ENCODE measurements at regions not wholly inside any gene's neighbourhood (a gene's known extent, or its start where the extent isn't known, plus 50 kb on each side); places are given as distances from the start of the nearest gene placed in this dataset.

DNA sequence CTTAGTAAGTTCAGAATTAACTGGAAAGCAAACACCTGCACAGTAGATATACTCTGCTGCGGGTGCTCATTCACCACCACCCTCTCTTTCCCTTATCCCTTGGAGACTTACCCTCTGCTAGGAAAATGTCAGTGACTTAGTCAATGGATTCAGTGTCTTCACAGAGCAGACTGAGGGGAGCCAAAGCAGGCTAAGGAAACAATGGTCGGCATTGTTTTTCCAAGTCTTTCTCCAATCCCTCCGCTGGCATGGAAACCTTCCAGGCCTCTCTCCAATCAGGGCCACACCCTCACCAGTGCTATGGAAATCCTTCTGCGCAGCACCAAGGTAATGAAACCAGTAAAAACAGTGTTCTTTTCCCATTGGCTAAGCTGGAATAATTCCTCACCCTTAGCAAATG is 531.2 kb downstream of the TFAP2B start:
- H3K9me3 ChIP-seq (ENCODE audit: low read depth, low read length): no peaks in the 10 kb centered on the region
- TF ChIP-seq, protein P1, sequence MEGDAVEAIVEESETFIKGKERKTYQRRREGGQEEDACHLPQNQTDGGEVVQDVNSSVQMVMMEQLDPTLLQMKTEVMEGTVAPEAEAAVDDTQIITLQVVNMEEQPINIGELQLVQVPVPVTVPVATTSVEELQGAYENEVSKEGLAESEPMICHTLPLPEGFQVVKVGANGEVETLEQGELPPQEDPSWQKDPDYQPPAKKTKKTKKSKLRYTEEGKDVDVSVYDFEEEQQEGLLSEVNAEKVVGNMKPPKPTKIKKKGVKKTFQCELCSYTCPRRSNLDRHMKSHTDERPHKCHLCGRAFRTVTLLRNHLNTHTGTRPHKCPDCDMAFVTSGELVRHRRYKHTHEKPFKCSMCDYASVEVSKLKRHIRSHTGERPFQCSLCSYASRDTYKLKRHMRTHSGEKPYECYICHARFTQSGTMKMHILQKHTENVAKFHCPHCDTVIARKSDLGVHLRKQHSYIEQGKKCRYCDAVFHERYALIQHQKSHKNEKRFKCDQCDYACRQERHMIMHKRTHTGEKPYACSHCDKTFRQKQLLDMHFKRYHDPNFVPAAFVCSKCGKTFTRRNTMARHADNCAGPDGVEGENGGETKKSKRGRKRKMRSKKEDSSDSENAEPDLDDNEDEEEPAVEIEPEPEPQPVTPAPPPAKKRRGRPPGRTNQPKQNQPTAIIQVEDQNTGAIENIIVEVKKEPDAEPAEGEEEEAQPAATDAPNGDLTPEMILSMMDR (IDR thresholded peaks at IDR 0.05; ENCODE audit: extremely low read depth, low read depth, low read length): no peak

DNA sequence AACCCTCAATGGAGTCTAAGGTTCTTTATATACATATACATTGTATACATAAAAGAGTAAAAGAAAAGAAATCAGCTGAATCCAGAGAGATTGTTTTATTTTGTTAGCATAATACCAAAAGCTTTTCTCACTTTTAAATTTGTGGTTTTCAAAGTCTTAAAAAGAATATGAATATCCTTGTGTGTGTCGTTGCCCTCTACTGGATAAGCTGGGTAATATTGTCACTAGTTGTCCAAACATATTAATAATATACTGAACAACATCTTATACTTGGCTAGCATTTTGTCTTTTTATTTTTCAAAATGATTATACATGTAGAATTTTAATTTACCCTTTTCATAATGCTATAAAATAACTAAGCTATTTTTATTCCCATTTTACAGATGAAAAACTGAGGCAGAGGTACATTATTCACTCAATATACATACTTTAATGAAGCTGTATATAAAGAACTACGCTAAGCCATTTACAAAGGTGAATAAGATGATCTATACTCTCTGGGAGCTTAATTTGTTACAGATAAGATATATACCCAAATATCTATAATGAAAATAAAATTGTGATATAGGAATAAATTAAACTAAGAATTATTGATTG is 531.7 kb downstream of the TFAP2B start:
- no peaks in the 10 kb centered on the region for H3K4me1 ChIP-seq (ENCODE audit: insufficient read depth, low read length)
- H3K4me3 ChIP-seq (ENCODE audit: insufficient read depth, low read length): no peak overlapping the region
- peak; percentile 18 for DNase-seq (ENCODE audit: insufficient read length, low spot score, missing footprints)
- no peaks in the 10 kb centered on the region for H3K79me2 ChIP-seq (ENCODE audit: insufficient read depth, low read length)
- H3K27me3 ChIP-seq (ENCODE audit: insufficient read depth, low read length): no peaks in the 10 kb centered on the region
- H3K4me2 ChIP-seq (ENCODE audit: insufficient read depth, low read length): no peak overlapping the region
- TF ChIP-seq, protein P1 (IDR thresholded peaks at IDR 0.05; ENCODE audit: extremely low read depth, low read depth, low read length): no peak
- no peaks in the 10 kb centered on the region for H4K20me1 ChIP-seq (ENCODE audit: insufficient read depth, low read length)
- H3K9me3 ChIP-seq (ENCODE audit: low read depth, low read length): no peaks in the 10 kb centered on the region
- H2AFZ ChIP-seq (ENCODE audit: low read length): no peak overlapping the region
- no peak overlapping the region for H3K27ac ChIP-seq (ENCODE audit: low read depth, low read length)
- no peaks in the 10 kb centered on the region for H3K36me3 ChIP-seq (ENCODE audit: insufficient read depth, low read length)

More for the DNA sequence above, 531.2 kb downstream of the TFAP2B start:
- Histone ChIP-seq H3K27ac (ENCODE audit: low read depth, low read length) (no peak overlapping the region), H3K4me3 (ENCODE audit: insufficient read depth, low read length) (no peak overlapping the region), H4K20me1 (ENCODE audit: insufficient read depth, low read length) (no peaks in the 10 kb centered on the region), H3K79me2 (ENCODE audit: insufficient read depth, low read length) (no peaks in the 10 kb centered on the region), H3K27me3 (ENCODE audit: insufficient read depth, low read length) (no peaks in the 10 kb centered on the region), H2AFZ (ENCODE audit: low read length) (no peak overlapping the region), H3K4me2 (ENCODE audit: insufficient read depth, low read length) (no peak overlapping the region), H3K4me1 (ENCODE audit: insufficient read depth, low read length) (no peaks in the 10 kb centered on the region), H3K36me3 (ENCODE audit: insufficient read depth, low read length) (no peaks in the 10 kb centered on the region)
- no peak for DNase-seq (ENCODE audit: insufficient read length, low spot score, missing footprints)

DNA sequence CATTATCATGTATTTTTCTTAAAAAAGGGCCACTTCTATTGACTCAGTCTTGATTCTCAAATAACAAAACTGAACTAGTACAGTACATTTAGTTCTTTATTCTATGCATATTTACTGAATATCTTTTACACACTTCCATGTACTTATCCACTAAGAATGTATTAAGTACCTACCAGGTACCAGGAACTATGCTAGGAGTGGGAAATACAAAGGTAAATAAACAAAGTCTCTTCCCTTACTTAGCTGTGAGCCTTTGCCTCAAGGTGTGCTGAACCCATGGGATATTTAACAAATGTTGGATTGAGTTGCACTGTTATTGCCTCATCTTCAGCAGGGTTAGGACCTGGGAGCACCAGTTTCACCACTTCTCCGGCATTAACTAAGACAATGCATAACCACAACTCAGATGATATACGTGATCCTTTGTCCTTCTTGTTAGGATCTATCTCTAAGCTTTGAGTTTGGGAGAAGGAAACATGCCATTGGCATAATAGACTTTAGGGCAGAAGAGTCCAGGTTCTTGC is 533.9 kb downstream of the TFAP2B start:
- no peaks in the 10 kb centered on the region for H3K36me3 ChIP-seq (ENCODE audit: insufficient read depth, low read length)
- no peak overlapping the region for H3K4me3 ChIP-seq (ENCODE audit: insufficient read depth, low read length)
- TF ChIP-seq, protein P1 (IDR thresholded peaks at IDR 0.05; ENCODE audit: extremely low read depth, low read depth, low read length): no peak
- DNase-seq (ENCODE audit: insufficient read length, low spot score, missing footprints): no peak
- no peaks in the 10 kb centered on the region for H3K9me3 ChIP-seq (ENCODE audit: low read depth, low read length)
- no peak overlapping the region for H3K27ac ChIP-seq (ENCODE audit: low read depth, low read length)
- H4K20me1 ChIP-seq (ENCODE audit: insufficient read depth, low read length): no peaks in the 10 kb centered on the region
- no peaks in the 10 kb centered on the region for H3K4me1 ChIP-seq (ENCODE audit: insufficient read depth, low read length)
- H3K27me3 ChIP-seq (ENCODE audit: insufficient read depth, low read length): no peaks in the 10 kb centered on the region
- H3K4me2 ChIP-seq (ENCODE audit: insufficient read depth, low read length): no peak overlapping the region
- no peak overlapping the region for H2AFZ ChIP-seq (ENCODE audit: low read length)
- no peaks in the 10 kb centered on the region for H3K79me2 ChIP-seq (ENCODE audit: insufficient read depth, low read length)

DNA sequence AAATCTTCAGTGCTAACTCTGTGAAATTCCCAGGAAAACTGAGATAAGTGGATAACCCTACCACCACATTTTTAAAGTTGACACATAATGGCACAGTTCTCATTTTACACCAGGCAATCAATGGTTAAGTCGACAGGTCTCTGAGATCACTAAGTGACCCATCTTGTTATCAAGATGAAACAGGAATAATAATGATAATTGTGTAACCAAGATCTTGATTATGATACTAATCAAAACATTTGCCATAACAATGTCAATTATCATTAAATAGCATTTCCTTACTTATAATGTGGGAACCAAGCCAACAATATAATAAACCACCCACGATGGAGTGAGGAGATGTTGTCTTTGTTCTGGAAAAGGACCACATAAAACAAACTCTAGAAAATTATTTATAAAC is 541.6 kb downstream of the TFAP2B start:
- H3K4me1 ChIP-seq (ENCODE audit: insufficient read depth, low read length): no peaks in the 10 kb centered on the region
- H3K27ac ChIP-seq (ENCODE audit: low read depth, low read length): no peak overlapping the region
- DNase-seq (ENCODE audit: insufficient read length, low spot score, missing footprints): no peak
- H2AFZ ChIP-seq (ENCODE audit: low read length): no peak overlapping the region
- H4K20me1 ChIP-seq (ENCODE audit: insufficient read depth, low read length): no peaks in the 10 kb centered on the region
- no peaks in the 10 kb centered on the region for H3K79me2 ChIP-seq (ENCODE audit: insufficient read depth, low read length)
- H3K36me3 ChIP-seq (ENCODE audit: insufficient read depth, low read length): no peaks in the 10 kb centered on the region
- TF ChIP-seq, protein P1 (IDR thresholded peaks at IDR 0.05; ENCODE audit: extremely low read depth, low read depth, low read length): no peak
- no peak overlapping the region for H3K4me2 ChIP-seq (ENCODE audit: insufficient read depth, low read length)
- H3K4me3 ChIP-seq (ENCODE audit: insufficient read depth, low read length): no peak overlapping the region
- H3K27me3 ChIP-seq (ENCODE audit: insufficient read depth, low read length): no peaks in the 10 kb centered on the region
- no peaks in the 10 kb centered on the region for H3K9me3 ChIP-seq (ENCODE audit: low read depth, low read length)

Data from osteoblast (primary cell).